Upper lobe of right lung (tissue), 1 donor: ENCODE measurements at regions not wholly inside any gene's neighbourhood (a gene's known extent, or its start where the extent isn't known, plus 50 kb on each side); places are given as distances from the start of the nearest gene placed in this dataset.

Experiments used
- ATAC-seq: fragments of 200-7000 bp; cut with Tn5 transposase; one replicate; pipeline ENCODE4 v1.9.1; 2020; ENCODE audit warnings: mild to moderate bottlenecking, moderate library complexity
- DNase-seq: peaks from one replicate; pipeline ENCODE4 v3.0.0-alpha.2; 2020
- H3K27ac ChIP-seq: fragments of 200-600 bp; one replicate; pipeline ENCODE4 v1.8.0; 2022
- H3K27me3 ChIP-seq: fragments of 200-600 bp; one replicate; pipeline ENCODE4 v1.8.0; 2022; ENCODE audit warnings: mild to moderate bottlenecking
- H3K36me3 ChIP-seq: fragments of 200-600 bp; one replicate; pipeline ENCODE4 v1.8.0; 2022
- H3K4me1 ChIP-seq: fragments of 200-600 bp; one replicate; pipeline ENCODE4 v1.8.0; 2022
- H3K4me3 ChIP-seq: fragments of 200-600 bp; one replicate; pipeline ENCODE4 v1.8.0; 2022; ENCODE audit warnings: mild to moderate bottlenecking
- H3K9me3 ChIP-seq: fragments of 200-600 bp; one replicate; pipeline ENCODE4 v1.8.0; 2022
- CTCF ChIP-seq: fragments of 200-600 bp; IDR thresholded peaks from one replicate; pipeline ENCODE4 v1.8.0; 2022; ENCODE audit warnings: antibody characterized with exemption
- intact Hi-C: fragments of 100-400 bp; cut with DNase I; formaldehyde crosslinking; loops from one replicate; pipeline ENCODE4 v1.11.0; 2022
- donor health status: DM: no; HTN: yes; CAD: no; lungs with severe emphysema.

- DNase-seq (no peak), ATAC-seq (no peak)
- no peak overlapping the region for H3K4me3 ChIP-seq
- no peak for TF ChIP-seq CTCF
- intact Hi-C loops = no loop called here
- H3K4me1 ChIP-seq = no peaks in the 10 kb centered on the region
- H3K36me3 ChIP-seq = no peaks in the 10 kb centered on the region
- H3K27ac ChIP-seq = no peak overlapping the region
- peaks cover 4% of the 10 kb centered on the region for H3K27me3 ChIP-seq
- H3K9me3 ChIP-seq = no peaks in the 10 kb centered on the region
These were observed 187.7 kb upstream of the C2CD4B start for GRCh38 chr15:62352817-62353216.

- H3K27me3 ChIP-seq = peaks cover 13% of the 10 kb centered on the region
- H3K4me1 ChIP-seq = no peaks in the 10 kb centered on the region
- no peak for TF ChIP-seq CTCF
- H3K36me3 ChIP-seq = no peaks in the 10 kb centered on the region
- no peak overlapping the region for H3K27ac ChIP-seq
- H3K4me3 ChIP-seq = no peak overlapping the region
- ATAC-seq = no peak
- intact Hi-C loops = no loop called here
- H3K9me3 ChIP-seq = no peaks in the 10 kb centered on the region
- no peak for DNase-seq
These were observed 192.3 kb upstream of the C2CD4B start for GRCh38 chr15:62357431-62357830.

GRCh38 chr15:62359416-62359815 lies 194.3 kb upstream of the C2CD4B start:
- DNase-seq (no peak), ATAC-seq (no peak)
- H3K9me3 ChIP-seq = no peaks in the 10 kb centered on the region
- intact Hi-C loops = no loop called here
- no peaks in the 10 kb centered on the region for H3K36me3 ChIP-seq
- no peaks in the 10 kb centered on the region for H3K4me1 ChIP-seq
- H3K27ac ChIP-seq = no peak overlapping the region
- H3K27me3 ChIP-seq = peaks cover 13% of the 10 kb centered on the region
- no peak overlapping the region for H3K4me3 ChIP-seq
- no peak for TF ChIP-seq CTCF

GRCh38 chr15:62360332-62361097 lies 195.4 kb upstream of the C2CD4B start:
- Histone ChIP-seq H3K9me3 (no peaks in the 10 kb centered on the region), H3K27ac (no peak overlapping the region), H3K27me3 (peaks cover 13% of the 10 kb centered on the region), H3K4me3 (no peak overlapping the region), H3K4me1 (no peaks in the 10 kb centered on the region), H3K36me3 (no peaks in the 10 kb centered on the region)
- no peak for ATAC-seq
- DNase-seq = no peak
- intact Hi-C loops = no loop called here
- TF ChIP-seq CTCF = no peak

GRCh38 chr15:62362144-62362543 lies 197.1 kb upstream of the C2CD4B start:
- ATAC-seq = no peak
- Histone ChIP-seq H3K4me1 (no peaks in the 10 kb centered on the region), H3K27ac (no peak overlapping the region), H3K27me3 (peaks cover 9% of the 10 kb centered on the region), H3K36me3 (no peaks in the 10 kb centered on the region), H3K4me3 (no peak overlapping the region), H3K9me3 (no peaks in the 10 kb centered on the region)
- TF ChIP-seq CTCF = no peak
- intact Hi-C loops = no loop called here
- DNase-seq = no peak

GRCh38 chr15:62362608-62363007 lies 197.5 kb upstream of the C2CD4B start:
- DNase-seq = no peak
- Histone ChIP-seq H3K27ac (no peak overlapping the region), H3K9me3 (no peaks in the 10 kb centered on the region), H3K4me1 (no peaks in the 10 kb centered on the region), H3K36me3 (no peaks in the 10 kb centered on the region), H3K4me3 (no peak overlapping the region), H3K27me3 (peaks cover 9% of the 10 kb centered on the region)
- TF ChIP-seq CTCF = no peak
- intact Hi-C loops = no loop called here
- no peak for ATAC-seq
